ENCODE measurements at regions not wholly inside any gene's neighbourhood (a gene's known extent, or its start where the extent isn't known, plus 50 kb on each side); places are given as distances from the start of the nearest gene placed in this dataset.

- TF ChIP-seq ZBTB33 (IDR thresholded peaks at IDR 0.05) (no peak), HNF4A (conservative IDR thresholded peaks at IDR 0.05) (no peak)
These were observed 149.2 kb upstream of the PDE1C start (continued) for GRCh38 chr7:32219416-32219815.

- no peak overlapping the region for H3K9ac ChIP-seq (ENCODE audit: low read depth in 1 of 2, low read length in 2 of 2)
These were observed 148.6 kb upstream of the PDE1C start for GRCh38 chr7:32218741-32219288.

GRCh38 chr7:32218154-32218467 lies 147.9 kb upstream of the PDE1C start:
- H3K4me3 ChIP-seq (ENCODE audit: low read depth in 1 of 3, low read length in 3 of 3), result no peak overlapping the region
- no peak overlapping the region for H3K9ac ChIP-seq (ENCODE audit: low read depth in 1 of 2, low read length in 2 of 2)
- H3K27me3 ChIP-seq (ENCODE audit: control insufficient read depth in 4 of 4, insufficient read depth in 4 of 4, low read length in 3 of 4), result no peaks in the 10 kb centered on the region
- H3K4me1 ChIP-seq (ENCODE audit: control insufficient read depth in 4 of 4, insufficient read depth in 4 of 4, low read length in 3 of 4), result no peaks in the 10 kb centered on the region
- no peak overlapping the region for H3K27ac ChIP-seq (ENCODE audit: low read depth in 1 of 2, low read length in 2 of 2)
- no peak for DNase-seq (ENCODE audit: low spot score)
- no peaks in the 10 kb centered on the region for H3K9me3 ChIP-seq (ENCODE audit: control insufficient read depth in 4 of 4, low read length in 3 of 4)
- no peak for TF ChIP-seq ZBTB33 (IDR thresholded peaks at IDR 0.05)
- no peak for TF ChIP-seq HNF4A (conservative IDR thresholded peaks at IDR 0.05)
- TF ChIP-seq HNF4G (IDR thresholded peaks at IDR 0.05), result no peak
- no peak for TF ChIP-seq SP1 (IDR thresholded peaks at IDR 0.05)
- TF ChIP-seq RAD21 (IDR thresholded peaks at IDR 0.05), result no peak
- no peak for TF ChIP-seq YY1 (IDR thresholded peaks at IDR 0.05)
- TF ChIP-seq FOXA1 (IDR thresholded peaks at IDR 0.05), result no peak
- no peak for TF ChIP-seq FOXA2 (IDR thresholded peaks at IDR 0.05)
- no peak for TF ChIP-seq NR2F2 (IDR thresholded peaks at IDR 0.05)
- no peak for TF ChIP-seq MAX (IDR thresholded peaks at IDR 0.05)
- no peak for TF ChIP-seq JUND (IDR thresholded peaks at IDR 0.05)
- TF ChIP-seq ATF3 (IDR thresholded peaks at IDR 0.05), result no peak
- TF ChIP-seq REST (IDR thresholded peaks at IDR 0.05), result no peak
- TF ChIP-seq RXRA (IDR thresholded peaks at IDR 0.05), result no peak
- no peak for TF ChIP-seq CTCF (IDR thresholded peaks at IDR 0.05; ENCODE audit: low read depth, low read length, missing input control)
- WGBS, result 88% methylated on average over 1 of the region's 1 CpG
- H3K36me3 ChIP-seq (ENCODE audit: control insufficient read depth in 4 of 4, insufficient read depth in 3 of 4, low read depth in 1 of 4, low read length in 3 of 4), result no peaks in the 10 kb centered on the region

More at GRCh38 chr7:32218741-32219288, 148.6 kb upstream of the PDE1C start:
- H3K4me1 ChIP-seq (ENCODE audit: control insufficient read depth in 4 of 4, insufficient read depth in 4 of 4, low read length in 3 of 4), result no peaks in the 10 kb centered on the region
- TF ChIP-seq GABPA (IDR thresholded peaks at IDR 0.05 in 1 of 2, conservative IDR thresholded peaks at IDR 0.05 in 1 of 2), result no peak
- no peak overlapping the region for H3K4me3 ChIP-seq (ENCODE audit: low read depth in 1 of 3, low read length in 3 of 3)
- H3K27me3 ChIP-seq (ENCODE audit: control insufficient read depth in 4 of 4, insufficient read depth in 4 of 4, low read length in 3 of 4), result no peaks in the 10 kb centered on the region
- no peaks in the 10 kb centered on the region for H3K9me3 ChIP-seq (ENCODE audit: control insufficient read depth in 4 of 4, low read length in 3 of 4)
- H3K27ac ChIP-seq (ENCODE audit: low read depth in 1 of 2, low read length in 2 of 2), result no peak overlapping the region
- WGBS, result 61% methylated on average over 3 of the region's 3 CpGs
- no peak for DNase-seq (ENCODE audit: low spot score)
- H3K36me3 ChIP-seq (ENCODE audit: control insufficient read depth in 4 of 4, insufficient read depth in 3 of 4, low read depth in 1 of 4, low read length in 3 of 4), result no peaks in the 10 kb centered on the region
